ENCODE measurements at regions not wholly inside any gene's neighbourhood (a gene's known extent, or its start where the extent isn't known, plus 50 kb on each side); places are given as distances from the start of the nearest gene placed in this dataset.

DNA sequence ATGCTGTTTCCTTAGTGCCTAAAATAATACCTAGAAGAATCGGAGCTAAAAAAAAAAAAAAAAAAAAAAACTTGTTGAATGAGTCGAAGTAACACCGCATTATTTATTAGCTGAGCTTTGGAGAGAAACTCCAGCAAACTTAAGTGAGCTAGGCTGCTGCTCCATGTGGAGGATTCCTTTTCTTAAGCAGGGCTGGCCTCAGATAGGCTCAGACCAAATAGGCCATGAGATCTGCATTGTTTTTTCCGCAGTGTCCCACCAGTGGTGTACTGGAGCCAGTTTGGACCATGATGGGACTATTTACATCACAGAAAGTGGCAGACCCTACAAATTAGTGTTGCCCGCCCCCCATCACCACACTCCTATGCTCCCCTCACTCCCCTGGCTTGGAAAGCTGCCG is 341.4 kb downstream of the DTWD2 start:
- Histone ChIP-seq H4K91ac (ENCODE audit: insufficient read length, low read depth, low read length) (no peak overlapping the region), H3K4me2 (ENCODE audit: insufficient read depth, insufficient read length, low read length) (no peak overlapping the region), H4K20me1 (ENCODE audit: control insufficient read depth, insufficient read depth, insufficient read length) (no peaks in the 10 kb centered on the region), H2BK120ac (ENCODE audit: low read depth, low read length, poor library complexity, severe bottlenecking) (no peak overlapping the region), H3K14ac (ENCODE audit: insufficient read depth, low read length) (no peak overlapping the region; the same call in 1 of the 2 replicates), H3K79me1 (ENCODE audit: insufficient read depth, low read depth, low read length, poor library complexity, severe bottlenecking) (no peaks in the 10 kb centered on the region), H3K27me3 (ENCODE audit: insufficient read depth, low read length) (no peaks in the 10 kb centered on the region), H3K23me2 (ENCODE audit: insufficient read length, low read depth, low read length, poor library complexity, severe bottlenecking) (no peaks in the 10 kb centered on the region), H3K9ac (ENCODE audit: extremely low read depth, insufficient read length, low read length) (no peak overlapping the region), H2AFZ (ENCODE audit: low read length) (peak overlapping the region; percentile 6), H2BK15ac (ENCODE audit: low read depth, low read length) (no peak overlapping the region), H3T11ph (ENCODE audit: low read length) (no peak overlapping the region), H3K56ac (ENCODE audit: insufficient read length, low read depth, low read length) (no peak overlapping the region), H3K18ac (ENCODE audit: insufficient read length, low read depth, low read length) (no peak overlapping the region), H2BK12ac (ENCODE audit: insufficient read length, low read depth, low read length) (no peak overlapping the region), H2AK5ac (ENCODE audit: insufficient read length, low read length) (no peak overlapping the region), H3K27ac (ENCODE audit: insufficient read length, low read depth, low read length) (no peak overlapping the region), H3K79me2 (ENCODE audit: insufficient read depth, low read length) (no peaks in the 10 kb centered on the region), H4K8ac (replicated peaks; ENCODE audit: insufficient read length, low read depth, low read length) (no peak overlapping the region), H3K23ac (ENCODE audit: insufficient read length, low read depth, low read length) (no peak overlapping the region), H2BK5ac (ENCODE audit: insufficient read length, low read length) (no peak overlapping the region), H3K9me3 (ENCODE audit: control insufficient read depth, low read depth, low read length) (no peaks in the 10 kb centered on the region), H2BK20ac (ENCODE audit: low read depth, low read length, poor library complexity, severe bottlenecking) (no peak overlapping the region), H3K4ac (ENCODE audit: low read depth, low read length) (no peak overlapping the region), H4K5ac (ENCODE audit: insufficient read length, low read depth, low read length) (no peak overlapping the region), H3K4me1 (ENCODE audit: insufficient read depth, low read length) (no peaks in the 10 kb centered on the region)
- peaks cover 2 to 3% of the 10 kb centered on the region in 2 experiments; a peak in 2 of 5 replicates for H3K9me3 Mint-ChIP-seq
- TF ChIP-seq, protein P1, sequence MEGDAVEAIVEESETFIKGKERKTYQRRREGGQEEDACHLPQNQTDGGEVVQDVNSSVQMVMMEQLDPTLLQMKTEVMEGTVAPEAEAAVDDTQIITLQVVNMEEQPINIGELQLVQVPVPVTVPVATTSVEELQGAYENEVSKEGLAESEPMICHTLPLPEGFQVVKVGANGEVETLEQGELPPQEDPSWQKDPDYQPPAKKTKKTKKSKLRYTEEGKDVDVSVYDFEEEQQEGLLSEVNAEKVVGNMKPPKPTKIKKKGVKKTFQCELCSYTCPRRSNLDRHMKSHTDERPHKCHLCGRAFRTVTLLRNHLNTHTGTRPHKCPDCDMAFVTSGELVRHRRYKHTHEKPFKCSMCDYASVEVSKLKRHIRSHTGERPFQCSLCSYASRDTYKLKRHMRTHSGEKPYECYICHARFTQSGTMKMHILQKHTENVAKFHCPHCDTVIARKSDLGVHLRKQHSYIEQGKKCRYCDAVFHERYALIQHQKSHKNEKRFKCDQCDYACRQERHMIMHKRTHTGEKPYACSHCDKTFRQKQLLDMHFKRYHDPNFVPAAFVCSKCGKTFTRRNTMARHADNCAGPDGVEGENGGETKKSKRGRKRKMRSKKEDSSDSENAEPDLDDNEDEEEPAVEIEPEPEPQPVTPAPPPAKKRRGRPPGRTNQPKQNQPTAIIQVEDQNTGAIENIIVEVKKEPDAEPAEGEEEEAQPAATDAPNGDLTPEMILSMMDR (conservative IDR thresholded peaks at IDR 0.05), result no peak
- H3K27me3 Mint-ChIP-seq (ENCODE audit: low read depth), result no peaks in the 10 kb centered on the region
- H3K4me1 Mint-ChIP-seq, result peaks cover 0 to 7% of the 10 kb centered on the region in 2 experiments; a peak in 2 of 4 replicates
- H3K4me3 Mint-ChIP-seq, result no peak overlapping the region
- no peak overlapping the region for H3K27ac Mint-ChIP-seq
- no peak for DNase-seq
- no peaks in the 10 kb centered on the region for H3K36me3 Mint-ChIP-seq (ENCODE audit: insufficient read depth in 1 of 3, low read depth in 3 of 3)
- WGBS (ENCODE audit: extremely low coverage, insufficient read length, low lambda C conversion rate), result no CpG with 5 or more reads among the region's 6 CpGs
